Endometrium (tissue), 2 donors: ENCODE measurements at regions not wholly inside any gene's neighbourhood (a gene's known extent, or its start where the extent isn't known, plus 50 kb on each side); places are given as distances from the start of the nearest gene placed in this dataset.
"Not testable (repeated sequence)": the region's sequence is repeated elsewhere in the genome, so short reads cannot be mapped to it uniquely, and the experiment has no call there.

ENCODE experiments used
- FAIRE-seq: peaks from 2 replicates; lab custom pipeline; 2012; peaks lifted over from hg19 to GRCh38; lab: Jason Lieb, UNC
- donor health status: control.
- donor health status: control.

DNA sequence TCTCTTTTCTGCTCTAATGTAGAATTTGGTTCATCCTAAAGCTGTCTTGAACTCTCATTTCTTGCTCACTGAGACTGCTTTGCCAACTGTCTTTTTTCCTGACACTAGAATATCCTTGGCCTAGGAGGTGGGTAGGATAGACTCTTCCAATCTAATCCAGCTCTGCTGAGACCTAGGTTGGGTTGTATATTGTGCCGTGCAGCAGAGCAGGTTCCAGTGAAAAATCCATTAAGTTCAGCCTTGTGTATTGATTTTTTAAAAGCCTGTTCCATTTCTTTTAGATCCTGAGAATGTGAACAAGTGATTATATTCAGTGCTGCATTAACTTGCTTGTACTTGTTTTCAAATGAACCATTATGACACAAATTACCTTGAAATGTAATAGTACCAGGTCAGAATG lies 539.6 kb downstream of the LRRC70 start:
- FAIRE-seq, result no peak

DNA sequence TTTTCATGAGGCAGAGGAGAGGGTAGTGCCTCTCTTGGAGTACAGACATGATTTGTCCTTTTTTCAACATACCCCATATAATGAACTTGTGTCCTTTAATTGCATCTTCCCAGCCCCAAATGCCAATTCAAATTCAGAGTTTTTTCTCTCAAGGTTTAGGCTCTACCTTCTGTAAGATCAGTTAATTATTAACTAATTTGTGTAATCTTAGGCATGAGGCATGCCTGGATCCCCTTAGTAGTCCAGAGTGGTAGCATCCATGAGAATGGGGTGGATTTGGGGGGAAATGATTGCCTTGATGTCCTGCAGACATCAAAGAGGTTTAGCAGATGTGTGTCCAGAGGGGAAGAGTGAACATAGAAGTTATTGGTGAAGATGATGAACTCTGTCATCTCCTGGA lies 533.3 kb downstream of the LRRC70 start:
- FAIRE-seq, result no peak

DNA sequence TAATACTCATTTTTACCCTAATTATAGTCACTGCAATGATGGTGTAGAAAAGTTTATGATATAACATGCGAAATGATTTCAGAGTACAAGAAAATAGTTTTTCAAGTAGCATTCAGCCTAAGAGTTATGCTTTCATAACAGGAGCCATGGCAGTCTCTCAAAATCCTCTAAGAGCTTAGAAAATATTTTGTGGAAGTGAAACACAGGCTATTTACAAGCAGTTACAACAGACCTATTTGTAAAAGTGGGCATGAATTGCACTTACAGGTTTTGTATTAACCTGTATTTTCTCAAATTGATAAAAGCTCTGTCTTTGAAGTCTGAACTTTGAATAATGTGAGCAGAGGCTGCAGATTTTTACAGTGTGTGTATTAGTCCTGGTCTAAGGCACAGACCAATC lies 523.3 kb downstream of the LRRC70 start:
- FAIRE-seq, result no peak

DNA sequence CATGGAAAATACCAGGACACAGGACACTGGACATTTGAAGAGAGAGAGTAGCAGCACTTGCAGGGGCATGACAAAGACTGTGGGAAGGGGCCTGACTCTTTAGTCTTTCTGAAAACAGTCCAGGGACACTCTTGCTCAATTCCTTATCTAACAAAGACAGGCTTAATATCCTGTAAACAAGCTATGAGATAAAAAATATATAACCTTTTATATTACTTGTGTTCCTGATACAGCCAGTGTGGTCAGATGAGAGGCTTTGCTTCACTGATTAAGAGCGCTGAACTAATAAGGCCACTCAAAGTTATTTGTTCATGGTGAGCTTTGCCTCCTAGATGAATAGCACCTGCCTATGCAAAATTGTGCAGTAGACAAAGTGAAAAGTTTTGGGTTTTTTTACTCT lies 518.7 kb downstream of the LRRC70 start:
- no peak for FAIRE-seq

DNA sequence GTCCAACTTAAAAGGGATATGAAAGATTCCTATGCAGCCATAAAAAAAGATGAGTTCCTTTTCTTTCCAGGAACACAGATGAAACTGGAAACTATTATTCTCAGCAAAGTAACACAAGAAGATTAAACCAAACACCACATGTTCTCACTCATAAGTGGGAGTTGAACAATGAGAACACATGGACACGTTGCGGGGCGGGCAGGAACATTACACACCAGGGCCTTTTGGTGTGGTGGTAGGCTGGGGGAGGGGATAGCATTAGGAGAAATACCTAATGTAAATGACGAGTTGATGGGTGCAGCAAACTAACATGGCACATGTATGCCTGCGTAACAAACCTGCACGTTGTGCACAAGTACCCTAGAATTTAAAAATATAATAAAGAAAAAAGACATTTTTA lies 516.1 kb downstream of the LRRC70 start:
- no peak for FAIRE-seq

DNA sequence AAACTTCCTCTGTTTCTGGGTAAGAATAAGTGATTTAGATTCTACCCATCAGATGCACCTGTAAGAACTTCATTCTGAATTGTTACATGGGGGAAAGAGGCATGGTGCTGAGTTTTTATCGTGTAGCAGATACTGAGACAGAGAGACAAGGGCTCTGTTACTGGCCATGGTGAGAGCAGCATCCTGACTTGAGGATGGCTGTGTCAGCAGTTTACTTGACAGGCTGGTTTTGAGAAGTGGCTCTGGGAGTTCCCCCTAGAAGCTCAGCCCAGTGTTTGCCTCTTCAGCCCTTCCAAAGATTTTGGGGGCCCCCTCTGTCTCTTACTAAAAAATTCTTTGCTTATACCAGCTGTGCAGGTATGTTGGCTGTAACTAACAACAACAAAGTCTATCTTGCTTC lies 510.5 kb downstream of the LRRC70 start:
- FAIRE-seq, result no peak

DNA sequence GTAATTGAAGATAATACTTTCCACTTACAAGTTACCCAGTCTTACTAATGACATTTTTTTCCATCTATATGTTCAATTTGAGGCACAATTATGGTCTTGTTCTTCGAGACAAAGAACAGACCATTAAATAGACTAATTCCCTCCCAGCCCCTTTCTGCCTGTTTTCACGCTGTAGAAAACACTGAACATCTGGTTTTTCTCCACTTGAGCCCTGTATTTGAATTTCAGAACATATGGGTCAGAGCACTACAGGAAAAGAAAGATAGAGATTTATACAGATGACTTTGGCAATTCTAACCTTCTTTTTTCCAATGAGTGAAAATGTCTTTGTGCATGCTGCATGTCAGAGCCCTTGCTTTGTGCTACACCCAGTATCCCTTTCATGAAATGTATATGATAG lies 506.9 kb downstream of the LRRC70 start:
- FAIRE-seq, result no peak

DNA sequence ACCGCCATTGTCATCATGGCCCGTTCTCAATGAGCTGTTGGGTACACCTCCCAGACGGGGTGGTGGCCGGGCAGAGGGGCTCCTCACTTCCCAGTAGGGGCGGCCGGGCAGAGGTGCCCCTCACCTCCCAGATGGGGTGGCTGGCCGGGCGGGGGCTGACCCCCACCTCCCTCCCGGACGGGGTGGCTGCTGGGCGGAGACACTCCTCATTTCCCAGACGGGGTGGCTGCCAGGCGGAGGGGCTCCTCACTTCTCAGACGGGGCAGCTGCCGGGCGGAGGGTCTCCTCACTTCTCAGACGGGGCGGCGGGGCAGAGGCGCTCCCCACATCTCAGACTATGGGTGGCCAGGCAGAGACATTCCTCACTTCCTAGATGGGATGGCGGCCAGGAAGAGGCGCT lies 505.1 kb downstream of the LRRC70 start:
- FAIRE-seq, result not testable (repeated sequence)

DNA sequence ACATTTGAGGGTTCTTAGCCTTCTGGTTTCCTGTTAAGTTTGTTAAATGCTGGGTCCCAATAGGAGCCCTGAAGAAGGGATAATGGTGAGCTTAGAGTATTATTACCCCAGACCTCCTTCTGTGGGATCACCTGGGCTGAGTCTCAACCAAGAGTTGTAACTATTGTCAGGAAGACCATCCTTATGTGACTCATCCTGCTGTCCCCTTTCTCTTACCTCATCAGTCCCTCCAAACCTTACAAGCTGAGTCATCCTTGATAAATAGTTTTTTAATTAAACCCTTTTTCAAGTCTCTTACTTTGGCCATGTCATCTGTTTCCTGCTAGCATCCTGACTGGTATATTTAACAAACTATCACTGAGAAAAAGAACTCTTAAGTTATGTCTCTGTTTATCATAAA lies 502.8 kb downstream of the LRRC70 start:
- FAIRE-seq, result no peak

DNA sequence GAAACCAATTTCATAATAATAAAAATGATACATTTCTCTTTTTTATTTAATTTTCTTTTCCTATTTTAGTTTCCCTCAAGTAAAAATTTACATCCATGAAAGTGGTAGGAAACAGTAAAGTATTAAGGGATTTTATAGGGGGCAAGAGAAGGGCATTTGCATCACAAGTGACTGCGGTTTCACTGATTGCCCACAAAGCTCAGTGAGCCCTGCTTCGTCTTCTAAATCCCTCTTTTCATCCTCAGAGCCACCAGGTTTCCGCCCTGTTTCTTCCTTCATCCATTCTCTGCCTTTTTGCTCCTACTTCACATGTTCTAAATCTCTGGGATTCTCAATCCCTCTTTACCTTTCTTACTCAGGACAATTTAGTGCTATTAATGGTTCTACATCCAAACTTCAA lies 491.4 kb downstream of the LRRC70 start:
- FAIRE-seq, result no peak

DNA sequence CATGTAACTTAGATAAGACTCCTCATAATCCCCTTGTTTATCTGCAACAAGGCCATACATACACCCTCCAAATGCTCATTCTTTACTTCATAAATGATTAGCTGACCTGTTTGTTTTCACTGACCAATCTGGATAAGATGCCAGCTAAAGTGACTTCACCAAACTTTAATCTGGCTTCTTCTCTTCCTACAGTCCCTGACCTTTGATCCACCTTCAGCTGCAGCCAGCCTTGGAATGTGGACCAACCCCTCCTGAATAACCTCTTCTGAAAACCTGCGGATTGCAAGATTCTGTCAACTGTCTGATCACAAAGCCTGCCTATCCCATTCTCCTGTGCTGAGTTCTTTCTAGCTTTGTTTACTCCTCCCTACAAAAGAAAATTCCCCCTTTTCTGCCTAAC lies 476.8 kb downstream of the LRRC70 start:
- FAIRE-seq, result no peak

DNA sequence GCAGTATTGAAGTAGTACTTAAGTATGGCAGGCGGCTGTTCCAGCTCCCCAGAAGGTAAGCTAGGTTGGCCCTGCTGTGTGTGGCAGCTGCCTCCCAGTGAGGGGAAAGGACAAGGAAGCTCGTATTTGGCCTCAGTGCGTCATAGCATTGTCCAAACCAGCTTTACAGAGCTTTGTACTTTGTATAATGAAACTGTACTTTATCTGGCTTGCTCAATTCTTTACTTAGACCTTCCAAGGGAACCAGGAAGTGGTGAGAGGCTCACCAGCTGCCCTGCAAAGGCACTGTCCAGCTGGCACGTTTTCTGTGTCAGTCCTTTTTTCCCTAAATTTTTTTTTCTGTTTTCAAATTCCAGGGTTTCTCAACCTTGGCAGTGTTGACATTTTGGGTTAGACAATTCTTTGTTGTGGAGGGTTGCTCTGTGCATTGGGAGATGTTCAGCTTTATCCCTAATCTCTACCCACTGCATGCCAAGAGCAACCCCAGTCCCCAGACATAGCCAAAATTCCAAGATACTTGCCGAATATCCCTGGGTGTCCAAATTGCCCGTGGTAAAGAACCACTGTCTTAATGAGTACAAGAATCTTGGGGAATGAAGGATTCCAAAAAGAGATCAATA lies 474.5 kb downstream of the LRRC70 start:
- no peak for FAIRE-seq

DNA sequence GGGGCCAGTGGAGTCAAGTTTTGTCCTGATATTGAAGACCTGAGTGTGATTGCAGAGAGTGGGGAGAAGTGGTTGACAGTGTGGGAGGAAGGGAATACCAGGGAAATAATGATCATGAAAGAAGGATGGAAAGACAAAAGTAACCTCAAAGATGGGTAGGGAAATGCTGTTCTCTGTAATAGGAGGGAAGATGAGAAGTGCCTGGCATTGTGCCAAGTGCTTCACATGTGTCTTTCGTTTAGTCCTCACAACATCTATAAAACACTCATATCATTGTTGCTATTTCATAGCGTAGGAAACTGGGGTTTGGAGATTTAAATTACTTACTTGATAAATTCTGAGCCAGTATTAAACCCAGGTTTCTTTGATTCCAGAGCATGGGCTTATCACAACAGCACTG lies 472.3 kb downstream of the LRRC70 start:
- no peak for FAIRE-seq

DNA sequence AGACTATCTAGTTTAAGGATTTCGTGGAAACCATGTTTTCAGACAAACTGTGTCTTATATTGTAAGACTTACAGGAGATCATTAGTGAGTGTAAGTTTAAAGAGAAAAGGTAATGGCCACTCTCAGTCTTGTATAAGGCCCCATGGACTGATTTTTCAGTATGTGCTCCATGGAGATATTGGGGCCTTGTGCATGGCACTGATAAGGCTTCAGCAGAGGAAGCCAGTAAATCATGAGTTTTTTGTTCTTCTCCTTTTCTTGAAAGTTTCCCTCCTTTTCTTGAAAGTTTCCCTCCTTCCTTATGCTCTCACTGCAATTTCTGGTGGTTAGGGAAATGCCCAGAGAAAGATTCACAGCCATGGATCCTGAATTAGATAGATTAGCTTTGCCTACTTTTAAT lies 471.3 kb downstream of the LRRC70 start:
- no peak for FAIRE-seq

DNA sequence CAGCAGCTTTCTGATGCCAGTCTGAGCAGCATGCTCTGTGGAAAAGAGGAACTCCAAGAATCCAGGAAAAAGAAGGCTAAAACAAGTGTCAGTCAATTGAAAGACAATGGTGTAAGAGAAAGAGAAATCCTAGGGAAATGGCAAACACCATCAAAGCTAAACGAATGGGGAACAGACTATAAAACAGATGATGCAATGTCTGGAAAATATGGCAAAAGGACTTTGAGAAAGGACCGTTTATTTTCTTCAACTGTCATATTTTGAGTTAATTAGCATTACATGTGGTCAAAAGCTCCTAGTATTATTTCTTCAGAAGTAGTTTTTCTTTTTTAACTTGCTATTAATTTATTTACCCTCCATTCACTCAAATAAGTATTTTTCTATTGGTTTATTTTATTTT lies 465.2 kb downstream of the LRRC70 start:
- no peak for FAIRE-seq

DNA sequence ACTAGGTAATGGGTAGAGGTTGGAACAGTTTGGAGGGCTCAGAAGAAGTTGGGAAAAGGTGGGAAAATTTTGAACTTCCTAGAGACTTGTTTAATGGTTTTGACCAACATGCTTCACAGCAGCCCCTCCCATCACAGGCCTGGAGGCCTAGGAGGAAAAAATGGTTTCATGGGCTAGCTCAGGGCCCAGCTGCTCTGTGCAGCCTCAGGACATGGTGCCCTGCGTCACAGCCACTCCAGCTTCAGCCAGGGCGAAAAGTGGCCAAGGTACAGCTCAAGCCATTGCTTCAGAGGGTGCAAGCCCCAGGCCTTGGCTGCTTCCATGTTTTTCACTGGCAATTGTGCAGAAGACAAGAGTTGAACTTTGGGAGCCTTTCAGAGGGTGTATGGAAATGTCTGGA lies 453.7 kb downstream of the LRRC70 start:
- no peak for FAIRE-seq

DNA sequence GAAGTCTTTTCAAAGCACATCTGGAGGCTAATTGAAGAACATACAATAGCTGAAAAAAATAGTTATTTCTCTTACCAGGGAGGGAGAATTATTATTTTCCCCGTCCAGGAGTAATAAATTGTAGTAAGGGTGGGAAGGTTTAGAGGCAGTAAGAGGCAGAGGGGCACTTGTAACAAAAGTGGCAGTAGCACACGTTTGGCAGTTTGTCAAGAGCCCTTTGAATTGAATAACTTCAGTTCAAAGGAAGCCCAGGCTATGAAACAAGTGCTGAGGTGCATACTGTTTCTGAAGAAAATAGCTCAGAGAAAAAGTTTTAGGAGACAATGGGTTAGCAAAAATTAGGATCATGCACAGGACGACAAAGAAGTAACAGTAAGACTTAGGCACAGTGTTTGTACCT lies 451.3 kb downstream of the LRRC70 start:
- FAIRE-seq, result no peak

DNA sequence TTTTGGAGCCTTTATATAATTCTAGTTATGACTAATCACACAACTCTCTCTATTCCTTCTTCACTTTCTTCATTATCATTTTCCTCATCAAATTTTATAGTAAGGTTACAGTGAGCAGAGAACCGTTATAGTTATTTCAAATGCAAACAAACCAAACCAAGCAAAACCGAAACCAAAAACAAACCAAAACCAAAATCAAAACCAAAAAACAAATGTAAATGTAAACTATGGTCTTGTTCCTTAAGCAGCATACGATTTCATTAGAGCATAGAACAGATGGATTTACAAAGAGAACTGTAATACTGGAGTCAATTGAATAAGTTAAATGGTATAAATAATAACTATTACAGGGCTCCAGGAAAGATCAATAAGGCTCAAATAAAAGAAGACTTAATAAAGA lies 447.1 kb downstream of the LRRC70 start:
- peak; percentile 33 for FAIRE-seq

DNA sequence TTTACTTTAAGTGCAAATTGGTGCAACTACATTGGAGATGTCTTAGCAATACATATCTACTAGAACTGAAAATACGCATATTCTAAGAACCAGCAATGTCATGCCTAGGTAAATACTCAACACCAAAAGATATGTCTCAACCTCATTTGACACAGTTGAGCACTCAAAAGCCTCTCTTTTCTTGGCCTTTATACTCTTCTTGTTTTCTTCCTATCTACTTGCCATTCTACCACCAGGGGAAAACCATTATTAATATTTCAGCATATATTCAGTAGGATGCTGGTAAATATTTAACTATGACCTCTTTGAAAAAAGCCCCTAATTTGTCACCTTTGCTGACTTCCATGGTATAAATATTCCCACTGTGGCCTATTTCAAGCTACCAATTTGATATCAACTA lies 443.8 kb downstream of the LRRC70 start:
- no peak for FAIRE-seq

DNA sequence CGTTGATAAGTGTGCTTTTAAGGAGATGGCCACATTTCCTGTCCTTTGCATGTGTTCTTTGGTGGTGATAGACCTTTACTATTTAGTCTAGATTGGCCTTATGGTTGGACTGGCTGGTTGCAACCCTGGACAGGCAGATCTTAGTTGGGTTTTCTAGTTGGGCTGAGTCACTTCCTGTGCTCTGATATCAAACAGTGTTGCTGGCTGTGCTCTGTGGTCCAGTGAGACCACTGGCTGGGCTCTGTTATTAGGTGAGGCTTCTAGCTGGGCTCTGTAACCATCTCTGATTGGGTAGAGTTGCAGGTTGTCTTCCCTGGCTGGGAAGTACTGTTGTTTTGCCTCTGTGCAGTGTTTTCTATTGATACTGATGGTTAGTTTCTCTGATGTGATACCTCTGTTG lies 432.5 kb downstream of the LRRC70 start:
- FAIRE-seq, result no peak

DNA sequence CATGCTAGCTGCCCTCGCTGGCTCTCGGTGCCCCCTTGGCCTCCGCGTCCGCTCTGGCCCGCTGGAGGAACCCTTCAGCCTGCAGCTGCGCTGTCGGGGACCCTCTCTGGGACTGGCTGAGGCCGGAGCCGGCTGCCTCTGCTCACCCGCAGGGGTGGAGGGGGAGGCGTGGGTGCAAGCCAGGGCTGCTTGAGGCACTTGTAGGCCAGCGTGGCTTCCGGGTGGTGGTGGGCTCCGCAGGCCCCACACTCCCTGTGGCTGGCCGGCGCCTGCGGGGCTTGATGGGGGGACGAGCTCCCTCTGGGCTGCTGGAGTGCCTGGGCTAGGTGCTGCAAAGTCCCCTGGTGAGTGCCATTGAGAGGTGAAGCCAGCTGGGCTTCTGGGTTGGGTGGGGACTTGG lies 429.6 kb downstream of the LRRC70 start:
- no peak for FAIRE-seq

DNA sequence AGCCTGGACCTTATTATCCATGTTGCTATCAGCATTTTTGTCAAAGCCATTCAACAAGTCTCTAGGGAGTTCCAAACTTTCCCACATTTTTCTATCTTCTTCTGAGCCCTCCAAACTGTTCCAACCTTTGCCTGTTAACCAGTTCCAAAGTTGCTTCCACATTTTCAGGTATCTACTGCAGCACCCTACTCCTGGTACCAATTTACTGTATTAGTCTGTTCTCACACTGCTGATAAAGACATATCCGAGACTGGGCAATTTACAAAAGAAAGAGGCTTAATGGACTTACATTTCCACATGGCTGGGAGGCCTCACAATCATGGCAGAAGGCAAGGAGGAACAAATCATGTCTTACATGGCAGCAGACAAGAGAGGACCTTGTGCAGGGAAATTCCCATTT lies 416.2 kb downstream of the LRRC70 start:
- not testable (repeated sequence) for FAIRE-seq

DNA sequence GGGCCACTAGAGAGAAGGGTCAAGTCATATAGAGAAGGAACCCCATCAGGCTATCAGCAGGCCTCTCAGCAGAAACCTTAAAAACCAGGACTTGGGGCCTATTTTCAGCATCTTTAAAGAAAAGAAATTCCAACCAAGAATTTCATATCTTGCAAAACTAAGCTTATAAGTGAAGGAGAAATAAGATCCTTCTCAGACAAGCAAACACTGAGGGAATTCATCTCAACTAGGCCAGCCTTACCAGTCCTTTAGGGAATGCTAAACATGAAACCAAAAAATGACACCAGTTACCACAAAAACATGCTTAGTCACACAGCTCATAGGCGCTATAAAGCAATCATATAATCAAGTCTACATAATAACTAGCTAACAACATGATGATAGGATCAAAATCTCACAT lies 407.1 kb downstream of the LRRC70 start:
- FAIRE-seq, result no peak

DNA sequence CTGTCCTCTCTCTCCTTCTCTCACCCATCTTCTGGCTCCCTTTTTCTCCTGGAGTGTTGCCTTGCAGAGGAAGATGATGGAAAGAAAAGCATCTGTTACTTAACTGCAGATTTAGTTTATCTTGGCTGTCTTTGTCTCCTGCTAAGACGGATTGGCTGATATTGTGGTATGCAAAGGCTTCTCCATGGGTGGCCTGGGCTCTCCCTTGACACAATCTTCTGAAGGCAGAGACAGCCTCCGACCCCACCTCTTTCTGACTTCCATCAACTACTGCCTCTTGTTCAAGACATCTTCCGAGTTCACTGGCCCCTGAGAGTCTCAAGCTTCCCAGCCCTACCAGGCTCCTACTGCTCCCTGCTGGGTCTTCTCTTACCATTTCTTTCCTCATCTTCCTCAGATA lies 403.7 kb downstream of the LRRC70 start:
- FAIRE-seq, result no peak

DNA sequence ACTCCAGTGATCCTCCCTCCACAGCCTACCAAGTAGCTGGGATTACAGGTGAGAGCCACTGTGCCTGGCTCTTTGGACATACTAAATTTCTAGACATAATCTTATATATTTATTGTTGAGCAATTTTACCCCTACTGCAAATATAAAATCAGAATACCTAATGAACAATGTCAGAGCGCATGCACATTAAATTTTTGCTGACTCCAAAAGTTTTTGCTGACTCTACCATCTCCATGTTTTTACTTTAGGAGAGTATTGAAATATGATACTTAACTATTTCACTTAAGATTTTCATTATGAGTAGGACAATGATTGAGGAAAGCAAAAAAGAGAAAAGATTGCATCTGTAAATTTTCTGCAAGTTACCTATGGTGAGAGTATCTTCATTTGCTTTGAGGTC lies 402.3 kb downstream of the LRRC70 start:
- no peak for FAIRE-seq
